Stimulated activated CD4-positive, alpha-beta T cell treated with anti-CD3 and anti-CD28 coated beads, TNF-alpha, amount 100 ng/mL, for 4 hours (primary cell): ENCODE measurements at regions not wholly inside any gene's neighbourhood (a gene's known extent, or its start where the extent isn't known, plus 50 kb on each side); places are given as distances from the start of the nearest gene placed in this dataset.

Source experiments
- DNase-seq, 3 experiments: peaks; one replicate each; pipeline ENCODE4 v3.0.0-alpha.2; 2020; ENCODE audit warnings: low read depth in 3 of 3

DNA sequence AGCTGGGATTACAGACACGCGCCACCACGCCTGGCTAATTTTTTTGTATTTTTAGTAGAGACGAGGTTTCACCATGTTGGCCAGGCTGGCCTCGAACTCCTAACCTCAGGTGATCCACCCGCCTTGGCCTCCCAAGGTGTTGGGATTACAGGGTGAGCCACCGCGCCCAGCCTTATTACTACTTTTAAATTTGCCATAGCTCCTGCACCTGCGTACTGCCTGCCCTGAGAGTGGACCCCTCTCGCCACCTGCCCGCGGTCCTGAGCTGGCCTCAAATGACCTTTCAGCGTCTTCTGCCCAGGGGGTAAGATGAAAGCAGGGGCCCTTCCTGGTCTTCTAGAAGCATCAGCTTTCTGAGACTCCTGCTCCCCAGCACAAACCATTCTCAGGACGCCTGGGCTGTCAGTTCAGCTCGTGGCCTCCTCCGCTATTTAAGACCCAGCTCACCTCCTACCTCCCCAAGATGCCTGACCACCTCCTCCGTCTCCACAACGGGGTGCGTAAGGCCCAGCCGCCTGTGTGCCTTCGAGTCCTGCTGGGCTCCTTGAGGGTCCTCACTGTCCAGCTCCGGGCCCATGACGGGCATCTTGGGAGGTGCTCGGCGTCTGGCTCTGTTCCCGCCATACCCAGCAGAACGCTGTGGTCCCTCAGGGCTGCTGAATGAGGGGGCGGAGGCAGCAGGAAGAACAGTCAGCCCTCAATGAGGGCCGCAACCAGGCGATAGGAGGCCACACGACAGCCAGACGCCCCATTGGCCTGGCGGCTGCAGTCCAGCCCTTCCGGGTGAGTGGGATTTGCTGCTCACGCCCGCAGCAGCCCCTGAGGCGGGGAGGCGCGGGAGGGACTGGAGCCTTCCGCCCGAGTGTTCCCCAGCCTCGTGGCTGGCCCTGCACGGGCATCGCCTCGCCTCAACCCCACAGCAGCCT is 266.6 kb downstream of the TFCP2L1 start:
- no peak for DNase-seq

- no peak for DNase-seq
These were observed 265.9 kb downstream of the TFCP2L1 start for GRCh38 chr2:121019071-121019470.

DNA sequence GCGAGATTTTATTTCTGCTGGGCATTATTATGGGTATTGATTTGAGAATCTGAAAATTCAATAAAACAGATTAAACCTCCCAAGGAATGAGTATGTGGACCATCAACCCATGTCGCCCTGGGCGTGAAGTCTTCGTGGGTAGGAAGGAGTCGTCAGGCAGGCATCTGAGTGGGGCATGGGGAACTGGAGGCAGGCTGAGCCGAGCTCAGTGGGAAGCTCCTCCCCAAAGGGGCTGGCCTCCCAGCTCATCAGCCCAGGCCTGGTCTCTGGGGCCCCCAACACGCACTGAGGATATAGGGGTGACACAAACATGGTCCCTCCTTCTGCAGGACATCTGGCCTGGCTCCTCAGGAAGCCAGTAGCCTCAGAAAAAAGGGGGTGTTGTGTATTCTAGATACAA is 265.2 kb downstream of the TFCP2L1 start:
- DNase-seq: no peak

- DNase-seq: no peak
These were observed 263.3 kb downstream of the TFCP2L1 start for GRCh38 chr2:121021685-121022084.

- DNase-seq: no peak
These were observed 256.4 kb downstream of the TFCP2L1 start for GRCh38 chr2:121028577-121028976.

GRCh38 chr2:121030523-121030922 is 254.5 kb downstream of the TFCP2L1 start:
- DNase-seq: no peak

DNA sequence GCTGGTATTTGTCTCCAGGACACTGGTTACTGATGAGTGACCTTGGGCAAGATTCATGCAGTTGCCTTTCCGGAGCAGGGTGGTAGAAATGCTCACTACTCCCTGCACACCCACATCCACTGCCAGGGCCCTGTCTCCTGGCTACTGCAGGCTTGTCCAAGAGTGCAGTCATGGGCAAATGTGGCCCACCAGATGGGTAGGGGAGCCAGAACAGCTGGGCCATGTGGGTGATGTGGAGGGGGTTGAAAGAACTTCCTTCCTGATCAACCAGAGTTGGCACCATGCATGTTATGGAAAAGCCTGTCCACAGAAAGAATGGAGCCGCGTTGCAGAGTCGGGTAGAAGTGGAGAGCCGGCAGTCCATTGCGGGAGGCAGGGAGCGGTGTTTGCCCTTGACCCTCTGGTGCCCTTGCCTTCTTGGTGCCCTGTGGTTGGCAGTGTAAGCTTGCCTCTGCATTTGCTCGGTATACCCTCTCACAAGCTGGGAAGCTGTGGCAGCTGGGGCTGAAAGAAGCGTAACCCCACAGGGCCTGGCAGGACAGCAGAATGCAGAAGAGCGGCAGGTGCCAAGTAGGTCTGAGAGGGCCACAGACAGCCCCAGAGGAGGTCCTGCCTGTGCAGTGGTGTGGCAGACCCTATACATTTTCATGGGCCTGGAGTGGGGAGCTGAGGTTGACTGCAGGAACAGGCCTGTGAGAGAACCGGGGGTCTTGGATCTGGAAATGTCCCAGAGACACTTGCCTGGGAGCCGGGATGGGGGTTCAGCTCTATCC is 253.2 kb downstream of the TFCP2L1 start:
- no peak for DNase-seq

DNA sequence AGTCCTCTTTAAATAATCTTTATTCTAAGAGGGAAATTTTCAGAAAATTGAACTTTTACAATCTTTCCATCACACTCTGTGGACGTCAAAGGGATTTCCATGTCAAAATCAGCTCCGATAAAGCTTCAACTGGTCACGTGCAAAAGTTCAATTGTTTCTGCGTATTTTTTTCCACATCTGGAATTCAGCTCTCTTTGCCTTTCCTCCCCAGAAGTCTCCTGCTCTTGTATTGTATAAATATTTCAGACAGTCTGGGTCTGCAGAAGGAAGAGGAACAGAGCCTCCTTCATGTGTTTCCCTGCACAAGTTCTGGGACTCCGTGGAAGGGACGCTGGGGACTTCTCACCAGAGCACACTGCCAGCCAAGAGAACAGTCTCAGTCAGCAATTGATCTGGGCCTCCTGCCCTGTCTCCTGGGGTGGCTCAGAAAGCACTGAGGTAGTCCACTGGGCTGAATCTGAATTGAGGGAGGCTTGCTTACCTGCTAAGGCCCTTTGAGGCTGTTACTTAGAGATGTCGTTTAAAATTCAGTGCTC is 251.5 kb downstream of the TFCP2L1 start:
- no peak for DNase-seq

DNA sequence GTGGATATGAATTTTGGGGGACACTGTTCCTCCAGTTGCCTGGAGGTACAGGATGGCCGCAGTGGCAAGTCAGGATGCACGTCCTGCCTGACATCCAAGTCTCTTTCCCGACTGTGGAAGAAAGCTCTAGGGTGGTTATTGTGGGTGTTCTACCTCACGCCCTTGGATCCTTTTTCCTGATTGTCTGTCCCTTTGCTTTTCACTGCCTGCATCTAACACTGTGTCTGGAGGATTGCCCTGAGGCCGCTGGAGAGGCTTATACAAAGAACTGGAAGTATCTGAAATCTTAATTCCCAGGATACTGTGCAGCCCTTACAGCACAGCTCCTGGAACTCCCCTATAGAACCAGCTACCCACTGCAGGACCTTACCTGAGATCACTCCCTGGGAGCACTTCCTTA is 250.5 kb downstream of the TFCP2L1 start:
- no peak for DNase-seq

- DNase-seq: no peak
These were observed 248.7 kb downstream of the TFCP2L1 start for GRCh38 chr2:121036226-121036692.

GRCh38 chr2:121037480-121037879 is 247.5 kb downstream of the TFCP2L1 start:
- no peak for DNase-seq

- DNase-seq: no peak
These were observed 247.0 kb downstream of the TFCP2L1 start for GRCh38 chr2:121038031-121038430.

GRCh38 chr2:121038431-121038830 is 246.6 kb downstream of the TFCP2L1 start:
- no peak for DNase-seq

DNA sequence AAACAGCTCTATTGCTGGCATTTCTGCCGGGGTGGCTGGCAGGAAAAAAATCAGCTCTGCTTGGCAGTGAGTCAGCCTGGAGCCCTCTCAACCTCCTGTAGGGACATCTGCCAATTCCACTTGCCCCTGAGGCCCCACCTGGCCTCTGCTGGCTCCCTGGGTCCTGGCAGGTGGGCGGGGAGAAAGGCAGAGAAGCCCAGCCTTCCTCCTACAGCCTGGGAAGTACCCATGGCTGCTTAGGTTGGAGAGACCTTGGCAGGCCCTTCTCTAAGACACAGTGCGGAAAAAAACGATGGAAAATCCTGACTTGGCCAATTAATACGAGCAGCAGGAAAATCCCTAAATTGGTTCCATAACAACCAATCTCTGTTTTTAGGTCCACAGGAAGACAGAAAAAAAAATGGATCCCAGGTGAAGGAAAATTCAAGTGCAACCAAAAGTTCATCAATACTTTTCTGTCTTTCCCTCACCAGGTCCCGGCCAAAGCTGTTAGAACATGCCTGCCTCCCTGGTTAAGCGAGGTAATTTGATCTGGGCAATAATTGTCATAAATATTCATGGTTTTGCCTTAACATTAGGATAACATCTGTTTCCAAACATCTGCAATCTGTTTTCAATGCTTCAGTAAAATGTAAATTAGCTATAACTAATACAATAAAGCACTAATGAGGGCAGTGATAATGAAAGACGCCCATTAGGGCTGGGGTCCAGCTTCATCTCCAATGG is 245.9 kb downstream of the TFCP2L1 start:
- DNase-seq: no peak

GRCh38 chr2:121039679-121040078 is 245.3 kb downstream of the TFCP2L1 start:
- DNase-seq: no peak

- DNase-seq: no peak
These were observed 243.5 kb downstream of the TFCP2L1 start for GRCh38 chr2:121041516-121041915.

DNA sequence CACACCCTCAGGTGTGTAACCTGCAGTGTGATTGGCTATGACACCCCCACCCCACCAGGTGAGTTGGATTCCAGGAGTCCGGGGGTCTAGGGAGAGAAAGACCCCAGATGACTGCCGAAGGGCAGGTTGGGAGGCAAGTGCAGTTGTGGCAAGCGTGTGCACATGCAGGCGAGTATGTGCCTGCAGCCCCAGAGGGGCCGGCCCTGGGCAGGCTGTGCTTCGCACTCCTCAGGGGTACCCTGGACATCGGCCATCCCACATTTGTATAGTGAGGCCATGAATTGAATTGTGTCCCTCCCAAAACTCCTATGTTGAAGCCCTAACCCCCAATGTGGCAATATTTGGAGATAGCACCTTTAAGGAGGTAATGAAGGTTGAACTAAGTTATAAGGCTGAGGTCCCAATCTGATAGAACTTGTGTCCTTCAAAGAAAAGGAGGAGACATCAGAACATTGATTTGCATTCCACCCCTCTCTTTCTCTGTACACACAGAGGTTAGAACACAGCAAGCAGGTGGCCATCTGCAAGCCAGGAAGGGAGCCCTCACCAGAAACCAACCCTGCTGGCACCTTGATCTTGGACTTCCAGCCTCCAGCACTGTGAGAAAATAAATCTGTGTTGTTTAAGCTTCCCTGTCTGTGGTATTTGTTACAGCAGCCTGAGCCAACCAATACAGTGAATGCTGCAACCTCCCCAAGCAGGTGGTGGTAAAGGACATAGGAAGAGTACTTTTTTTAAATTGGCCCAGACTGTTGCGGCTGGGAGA is 241.8 kb downstream of the TFCP2L1 start:
- DNase-seq: no peak

GRCh38 chr2:121043827-121044222 is 241.2 kb downstream of the TFCP2L1 start:
- DNase-seq: no peak

GRCh38 chr2:121044412-121044811 is 240.6 kb downstream of the TFCP2L1 start:
- no peak for DNase-seq

DNA sequence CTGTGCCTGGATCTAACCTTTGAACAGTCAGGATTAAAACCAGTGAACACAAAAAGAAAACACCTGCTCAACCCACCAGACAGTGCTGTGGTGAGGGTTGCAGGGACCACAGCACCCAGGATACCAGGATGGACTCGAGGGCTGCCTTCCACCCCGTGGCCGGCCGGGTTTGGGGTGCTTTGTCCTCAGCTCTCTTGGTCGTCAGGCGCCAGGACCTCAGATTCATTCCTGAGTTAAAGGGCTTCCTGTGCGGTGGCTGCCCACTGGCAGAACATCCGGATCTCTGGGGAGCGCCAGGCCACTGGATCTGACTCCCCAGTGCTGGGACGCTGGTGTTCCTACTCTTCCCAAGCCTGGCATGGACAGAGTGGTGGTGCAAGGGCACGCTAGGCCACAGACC is 239.8 kb downstream of the TFCP2L1 start:
- DNase-seq: no peak

DNA sequence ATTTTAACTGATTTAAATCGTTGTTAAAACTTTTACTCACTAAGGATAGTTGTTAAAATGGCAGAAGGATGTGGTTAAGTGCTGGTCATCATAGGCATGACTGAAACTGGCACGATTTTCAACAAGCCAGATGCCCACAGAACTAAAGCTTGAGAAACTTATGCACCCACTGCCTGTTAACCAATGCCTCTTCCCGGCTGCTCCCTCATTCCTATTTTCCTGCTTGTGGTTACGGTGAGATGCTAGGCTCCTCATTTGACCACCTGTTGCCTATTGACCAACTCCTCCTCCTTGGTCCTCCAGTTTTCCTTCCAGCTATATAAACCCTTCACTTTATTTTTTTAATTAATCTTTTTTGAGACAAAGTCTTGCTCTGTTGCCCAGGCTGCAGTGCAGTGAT is 238.7 kb downstream of the TFCP2L1 start:
- DNase-seq: no peak
